Left lung (tissue), 4 donors: ENCODE measurements at regions not wholly inside any gene's neighbourhood (a gene's known extent, or its start where the extent isn't known, plus 50 kb on each side); places are given as distances from the start of the nearest gene placed in this dataset.

Experiments used
- ATAC-seq: fragments of 200-7000 bp; cut with Tn5 transposase; one replicate; pipeline ENCODE4 v1.9.1; 2020; ENCODE audit warnings: moderate library complexity
- DNase-seq, 4 donors: peaks; one replicate each; pipeline ENCODE4 v3.0.0-alpha.2; 2013 to 2020
- H3K27ac ChIP-seq, 2 donors: fragments of 200-600 bp; sonication (generic) in 1 of 2; one replicate each; pipeline versions ENCODE4 v1.5.0 to v1.8.0; 2020 to 2021
- H3K27me3 ChIP-seq, 2 donors: fragments of 200-600 bp; sonication (generic) in 1 of 2; one replicate each; pipeline versions ENCODE4 v1.5.0 to v1.8.0; 2020 to 2021
- H3K36me3 ChIP-seq, 2 donors: fragments of 200-600 bp; sonication (generic) in 1 of 2; one replicate each; pipeline versions ENCODE4 v1.5.0 to v1.8.0; 2020 to 2021
- H3K4me1 ChIP-seq, 2 donors: fragments of 200-600 bp; one replicate each; pipeline ENCODE4 v1.8.0; 2021
- H3K4me3 ChIP-seq, 2 donors: fragments of 200-600 bp; sonication (generic) in 1 of 2; one replicate each; pipeline versions ENCODE4 v1.5.0 to v1.8.0; 2020 to 2021; ENCODE audit warnings: mild to moderate bottlenecking in 1 of 2
- H3K9me3 ChIP-seq, 2 donors: fragments of 200-600 bp; sonication (generic) in 1 of 2; one replicate each; pipeline versions ENCODE4 v1.5.0 to v1.8.0; 2020 to 2021
- CTCF ChIP-seq, 2 donors: fragments of 200-600 bp; sonication (generic) in 1 of 2; IDR thresholded peaks; one replicate each; pipeline versions ENCODE4 v1.5.0 to v1.8.0; 2021; ENCODE audit warnings: antibody characterized with exemption in 2 of 2
- intact Hi-C, 2 donors: fragments of 100-400 bp; cut with DNase I; formaldehyde crosslinking; loops; one replicate each; pipeline versions ENCODE4 v1.11.2 to v1.14.2; 2022
- donor health status: DM: no; HTN: yes; CAD: no.
- donor health status: DM: no; HTN: no; CAD: no.

- intact Hi-C loops: no loop called here
- TF ChIP-seq CTCF (IDR thresholded peaks at IDR 0.05): no peak
- Histone ChIP-seq H3K9me3 (no peaks in the 10 kb centered on the region), H3K4me1 (no peaks in the 10 kb centered on the region), H3K4me3 (no peak overlapping the region), H3K27me3 (no peaks in the 10 kb centered on the region), H3K36me3 (no peaks in the 10 kb centered on the region), H3K27ac (no peak overlapping the region)
- ATAC-seq: no peak
- no peak for DNase-seq
Measured at GRCh38 chr16:13521356-13521755, 398.6 kb upstream of the ERCC4 start.

- no peak overlapping the region for H3K4me3 ChIP-seq
- no peak for DNase-seq
Measured at GRCh38 chr16:13527332-13527731, 392.6 kb upstream of the ERCC4 start.

GRCh38 chr16:13528691-13529090 lies 391.3 kb upstream of the ERCC4 start:
- H3K27ac ChIP-seq: no peak overlapping the region
- DNase-seq (no peak), ATAC-seq (no peak)
- no peaks in the 10 kb centered on the region for H3K36me3 ChIP-seq
- no peaks in the 10 kb centered on the region for H3K4me1 ChIP-seq
- intact Hi-C loops: no loop called here
- no peaks in the 10 kb centered on the region for H3K27me3 ChIP-seq
- H3K4me3 ChIP-seq: no peak overlapping the region
- no peaks in the 10 kb centered on the region for H3K9me3 ChIP-seq
- TF ChIP-seq CTCF (IDR thresholded peaks at IDR 0.05): no peak

More at GRCh38 chr16:13527332-13527731, 392.6 kb upstream of the ERCC4 start:
- no peaks in the 10 kb centered on the region for H3K36me3 ChIP-seq
- H3K27ac ChIP-seq: no peak overlapping the region
- no peaks in the 10 kb centered on the region for H3K27me3 ChIP-seq
- H3K9me3 ChIP-seq: no peaks in the 10 kb centered on the region
- no peak for TF ChIP-seq CTCF (IDR thresholded peaks at IDR 0.05)
- no peak for ATAC-seq
- no peaks in the 10 kb centered on the region for H3K4me1 ChIP-seq
- intact Hi-C loops: no loop called here

GRCh38 chr16:13529193-13529982 lies 390.6 kb upstream of the ERCC4 start:
- no peaks in the 10 kb centered on the region for H3K27me3 ChIP-seq
- no peak for TF ChIP-seq CTCF (IDR thresholded peaks at IDR 0.05)
- no peaks in the 10 kb centered on the region for H3K9me3 ChIP-seq
- H3K4me1 ChIP-seq: no peaks in the 10 kb centered on the region
- H3K4me3 ChIP-seq: no peak overlapping the region
- intact Hi-C loops: no loop called here
- DNase-seq: no peak
- H3K27ac ChIP-seq: no peak overlapping the region
- no peak for ATAC-seq
- H3K36me3 ChIP-seq: no peaks in the 10 kb centered on the region

GRCh38 chr16:13540771-13541170 lies 379.2 kb upstream of the ERCC4 start:
- Histone ChIP-seq H3K4me1 (no peaks in the 10 kb centered on the region), H3K27ac (no peak overlapping the region), H3K36me3 (no peaks in the 10 kb centered on the region), H3K27me3 (no peaks in the 10 kb centered on the region), H3K9me3 (peaks cover 0 to 9% of the 10 kb centered on the region in 2 donors), H3K4me3 (no peak overlapping the region)
- DNase-seq (no peak), ATAC-seq (no peak)
- intact Hi-C loops: no loop called here
- TF ChIP-seq CTCF (IDR thresholded peaks at IDR 0.05): no peak
